NCI-H2196 (cell line): ENCODE measurements at regions not wholly inside any gene's neighbourhood (a gene's known extent, or its start where the extent isn't known, plus 50 kb on each side); places are given as distances from the start of the nearest gene placed in this dataset.

Experiments used
- DNase-seq: peaks from one replicate; lab custom pipeline; 2025; ENCODE audit not compliant: unreplicated experiment; lab: John Stamatoyannopoulos, UW

- DNase-seq: no peak
Measured at GRCh38 chr4:104418286-104418685, 76.4 kb downstream of the CXXC4 start.

GRCh38 chr4:104417357-104417882, 77.3 kb downstream of the CXXC4 start:
- no peak for DNase-seq

- no peak for DNase-seq
Measured at GRCh38 chr4:104416725-104417356, 77.9 kb downstream of the CXXC4 start.

GRCh38 chr4:104413487-104413886, 81.2 kb downstream of the CXXC4 start:
- DNase-seq: no peak

GRCh38 chr4:104412344-104412743, 82.3 kb downstream of the CXXC4 start:
- DNase-seq: no peak

- no peak for DNase-seq
Measured at GRCh38 chr4:104411502-104411901, 83.2 kb downstream of the CXXC4 start.

- no peak for DNase-seq
Measured at GRCh38 chr4:104408878-104409277, 85.8 kb downstream of the CXXC4 start.

- no peak for DNase-seq
Measured at GRCh38 chr4:104404361-104404760, 90.3 kb downstream of the CXXC4 start.

- no peak for DNase-seq
Measured at GRCh38 chr4:104395168-104395614, 99.5 kb downstream of the CXXC4 start.

GRCh38 chr4:104394406-104395167, 100.1 kb downstream of the CXXC4 start:
- no peak for DNase-seq

- DNase-seq: no peak
Measured at GRCh38 chr4:104393655-104394324, 100.9 kb downstream of the CXXC4 start.

- no peak for DNase-seq
Measured at GRCh38 chr4:104385713-104386112, 109.0 kb downstream of the CXXC4 start.

GRCh38 chr4:104382961-104383360, 111.7 kb downstream of the CXXC4 start:
- no peak for DNase-seq

GRCh38 chr4:104381729-104382128, 113.0 kb downstream of the CXXC4 start:
- DNase-seq: no peak

- DNase-seq: no peak
Measured at GRCh38 chr4:104365618-104366017, 129.1 kb downstream of the CXXC4 start.

GRCh38 chr4:104353481-104353880, 141.2 kb downstream of the CXXC4 start:
- no peak for DNase-seq

GRCh38 chr4:104352211-104352610, 142.5 kb downstream of the CXXC4 start:
- DNase-seq: no peak

GRCh38 chr4:104351706-104352105, 143.0 kb downstream of the CXXC4 start:
- DNase-seq: no peak

GRCh38 chr4:104345598-104346242, 149.0 kb downstream of the CXXC4 start:
- no peak for DNase-seq

- no peak for DNase-seq
Measured at GRCh38 chr4:104344342-104344980, 150.2 kb downstream of the CXXC4 start.

GRCh38 chr4:104334410-104334809, 160.3 kb downstream of the CXXC4 start:
- no peak for DNase-seq
